GM21529 (cell line): ENCODE measurements at regions not wholly inside any gene's neighbourhood (a gene's known extent, or its start where the extent isn't known, plus 50 kb on each side); places are given as distances from the start of the nearest gene placed in this dataset.

Experiments used
- ATAC-seq: cut with Tn5 transposase; IDR thresholded peaks from one replicate; pipeline ENCODE4 v1.9.1; 2021; ENCODE audit not compliant: unreplicated experiment

- ATAC-seq, result no peak
Observed at GRCh38 chr9:79236466-79236865, 335.3 kb upstream of the TLE4 start.

- ATAC-seq, result no peak
Observed at GRCh38 chr9:79237861-79238260, 333.9 kb upstream of the TLE4 start.

- no peak for ATAC-seq
Observed at GRCh38 chr9:79240774-79241173, 331.0 kb upstream of the TLE4 start.

- ATAC-seq, result no peak
Observed at GRCh38 chr9:79242489-79242888, 329.3 kb upstream of the TLE4 start.

GRCh38 chr9:79246170-79246569 is 325.6 kb upstream of the TLE4 start:
- no peak for ATAC-seq

- ATAC-seq, result no peak
Observed at GRCh38 chr9:79247021-79247420, 324.7 kb upstream of the TLE4 start.

- no peak for ATAC-seq
Observed at GRCh38 chr9:79250806-79251205, 321.0 kb upstream of the TLE4 start.

- no peak for ATAC-seq
Observed at GRCh38 chr9:79254900-79255650, 316.7 kb upstream of the TLE4 start.

GRCh38 chr9:79255651-79256260 is 316.0 kb upstream of the TLE4 start:
- no peak for ATAC-seq

GRCh38 chr9:79256691-79257213 is 315.0 kb upstream of the TLE4 start:
- ATAC-seq, result no peak

GRCh38 chr9:79257228-79257781 is 314.5 kb upstream of the TLE4 start:
- ATAC-seq, result no peak

GRCh38 chr9:79257790-79258351 is 313.9 kb upstream of the TLE4 start:
- ATAC-seq, result no peak

GRCh38 chr9:79259858-79260257 is 311.9 kb upstream of the TLE4 start:
- ATAC-seq, result no peak

- no peak for ATAC-seq
Observed at GRCh38 chr9:79263628-79264027, 308.1 kb upstream of the TLE4 start.

GRCh38 chr9:79264041-79264440 is 307.7 kb upstream of the TLE4 start:
- ATAC-seq, result no peak

- ATAC-seq, result no peak
Observed at GRCh38 chr9:79264511-79265355, 307.0 kb upstream of the TLE4 start.

GRCh38 chr9:79266986-79267385 is 304.8 kb upstream of the TLE4 start:
- no peak for ATAC-seq

GRCh38 chr9:79268806-79269205 is 303.0 kb upstream of the TLE4 start:
- no peak for ATAC-seq

- ATAC-seq, result no peak
Observed at GRCh38 chr9:79273311-79273710, 298.5 kb upstream of the TLE4 start.

GRCh38 chr9:79279356-79279755 is 292.4 kb upstream of the TLE4 start:
- ATAC-seq, result no peak

- no peak for ATAC-seq
Observed at GRCh38 chr9:79280691-79281090, 291.1 kb upstream of the TLE4 start.
